HFFc6 (cell line): ENCODE measurements at regions not wholly inside any gene's neighbourhood (a gene's known extent, or its start where the extent isn't known, plus 50 kb on each side); places are given as distances from the start of the nearest gene placed in this dataset.

Experiments used
- DNase-seq: peaks from one replicate; pipeline ENCODE4 v3.0.0-alpha.2; 2018
- H3K27ac Mint-ChIP-seq: 2 replicates; pipeline ENCODE4 v1.8.0; 2020; ENCODE audit warnings: mild to moderate bottlenecking, mixed read lengths
- H3K27me3 Mint-ChIP-seq: 2 replicates; pipeline ENCODE4 v1.8.0; 2021; ENCODE audit warnings: mild to moderate bottlenecking, moderate library complexity, mixed read lengths; ENCODE audit not compliant: insufficient read depth
- H3K36me3 Mint-ChIP-seq: 2 replicates; pipeline ENCODE4 v1.8.0; 2021; ENCODE audit warnings: low read depth, mixed read lengths
- H3K4me1 Mint-ChIP-seq: 2 replicates; pipeline ENCODE4 v1.8.0; 2020; ENCODE audit warnings: low read depth, mixed read lengths
- H3K4me3 Mint-ChIP-seq: 2 replicates; pipeline ENCODE4 v1.8.0; 2020; ENCODE audit warnings: mild to moderate bottlenecking, moderate library complexity, mixed read lengths
- H3K9me3 Mint-ChIP-seq: 2 replicates; pipeline ENCODE4 v1.8.0; 2020; ENCODE audit warnings: mild to moderate bottlenecking, mixed read lengths
- TF ChIP-seq, protein P1 (sequence below): fragments of 200-600 bp; sonication (generic); IDR thresholded peaks from 2 replicates; pipeline ENCODE4 v1.5.0; 2021; ENCODE audit warnings: antibody characterized with exemption, mild to moderate bottlenecking

DNA sequence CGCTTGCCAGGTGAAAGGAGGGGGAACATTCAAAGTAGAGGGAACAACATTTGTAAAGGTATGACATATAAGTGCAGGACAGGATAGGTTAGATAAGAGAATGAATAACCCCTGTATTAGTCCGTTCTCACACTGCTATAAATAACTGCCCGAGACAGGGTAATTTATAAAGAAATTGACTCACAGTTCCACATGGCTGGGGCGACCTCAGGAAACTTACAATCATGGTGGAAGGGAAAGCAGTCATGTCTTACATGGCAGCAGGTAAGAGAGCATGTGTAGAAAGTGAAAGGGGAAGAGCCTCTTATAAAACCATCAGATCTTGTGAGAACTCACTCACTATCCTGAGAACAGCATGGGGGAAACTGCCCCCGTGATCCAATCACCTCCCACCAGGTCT, 223.8 kb downstream of the SOX9 start:
- DNase-seq, result no peak
- Mint-ChIP-seq H3K36me3 (no peaks in the 10 kb centered on the region), H3K4me1 (peaks cover 38% of the 10 kb centered on the region), H3K27ac (no peak overlapping the region), H3K9me3 (no peaks in the 10 kb centered on the region), H3K4me3 (no peak overlapping the region), H3K27me3 (peaks cover 2% of the 10 kb centered on the region)
- TF ChIP-seq, protein P1, sequence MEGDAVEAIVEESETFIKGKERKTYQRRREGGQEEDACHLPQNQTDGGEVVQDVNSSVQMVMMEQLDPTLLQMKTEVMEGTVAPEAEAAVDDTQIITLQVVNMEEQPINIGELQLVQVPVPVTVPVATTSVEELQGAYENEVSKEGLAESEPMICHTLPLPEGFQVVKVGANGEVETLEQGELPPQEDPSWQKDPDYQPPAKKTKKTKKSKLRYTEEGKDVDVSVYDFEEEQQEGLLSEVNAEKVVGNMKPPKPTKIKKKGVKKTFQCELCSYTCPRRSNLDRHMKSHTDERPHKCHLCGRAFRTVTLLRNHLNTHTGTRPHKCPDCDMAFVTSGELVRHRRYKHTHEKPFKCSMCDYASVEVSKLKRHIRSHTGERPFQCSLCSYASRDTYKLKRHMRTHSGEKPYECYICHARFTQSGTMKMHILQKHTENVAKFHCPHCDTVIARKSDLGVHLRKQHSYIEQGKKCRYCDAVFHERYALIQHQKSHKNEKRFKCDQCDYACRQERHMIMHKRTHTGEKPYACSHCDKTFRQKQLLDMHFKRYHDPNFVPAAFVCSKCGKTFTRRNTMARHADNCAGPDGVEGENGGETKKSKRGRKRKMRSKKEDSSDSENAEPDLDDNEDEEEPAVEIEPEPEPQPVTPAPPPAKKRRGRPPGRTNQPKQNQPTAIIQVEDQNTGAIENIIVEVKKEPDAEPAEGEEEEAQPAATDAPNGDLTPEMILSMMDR, result no peak

DNA sequence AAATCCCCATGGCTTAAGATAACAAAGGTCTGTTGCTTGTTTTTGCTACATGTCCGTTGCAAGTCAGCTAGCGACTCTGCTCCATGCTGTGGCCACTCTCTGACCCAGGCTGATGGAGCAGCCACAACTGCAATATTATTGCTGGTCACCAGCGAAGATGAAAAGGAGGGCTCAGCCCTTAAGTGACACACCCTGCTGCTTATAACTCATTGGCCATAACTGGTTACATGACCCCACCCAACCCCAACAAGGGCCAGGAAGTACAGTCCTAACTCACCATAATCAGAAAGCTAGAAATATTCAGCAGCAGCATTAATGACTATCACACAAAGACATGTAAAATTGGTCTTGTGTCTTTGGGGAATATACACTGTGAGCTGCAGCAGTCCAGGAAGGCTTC, 224.3 kb downstream of the SOX9 start:
- DNase-seq, result no peak
- no peak overlapping the region for H3K4me3 Mint-ChIP-seq
- TF ChIP-seq, protein P1, result no peak
- H3K27ac Mint-ChIP-seq, result no peak overlapping the region
- no peaks in the 10 kb centered on the region for H3K36me3 Mint-ChIP-seq
- H3K27me3 Mint-ChIP-seq, result peaks cover 2% of the 10 kb centered on the region
- H3K9me3 Mint-ChIP-seq, result no peaks in the 10 kb centered on the region
- peaks cover 33% of the 10 kb centered on the region for H3K4me1 Mint-ChIP-seq

DNA sequence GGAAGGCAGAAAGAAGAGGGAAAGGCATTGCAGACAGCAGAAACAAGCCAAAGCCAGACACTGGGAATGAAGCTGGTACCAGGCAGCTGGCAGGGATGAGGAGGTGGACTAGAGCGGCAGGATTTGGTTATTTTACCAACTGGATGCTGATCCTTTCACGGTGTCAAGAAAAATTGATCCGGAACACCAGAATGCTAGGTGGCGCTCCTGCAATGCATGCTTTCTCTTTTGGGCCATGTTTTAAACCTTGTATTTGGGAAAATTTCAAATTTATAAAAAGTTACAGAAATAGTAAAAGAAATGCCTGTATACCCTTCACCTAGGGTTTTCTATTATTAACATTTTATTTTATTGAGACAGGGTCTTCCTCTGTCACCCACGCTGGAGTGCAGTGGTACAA, 224.7 kb downstream of the SOX9 start:
- no peak overlapping the region for H3K27ac Mint-ChIP-seq
- H3K4me1 Mint-ChIP-seq, result peaks cover 29% of the 10 kb centered on the region
- H3K4me3 Mint-ChIP-seq, result no peak overlapping the region
- peaks cover 2% of the 10 kb centered on the region for H3K27me3 Mint-ChIP-seq
- H3K9me3 Mint-ChIP-seq, result no peaks in the 10 kb centered on the region
- no peaks in the 10 kb centered on the region for H3K36me3 Mint-ChIP-seq
- DNase-seq, result no peak
- TF ChIP-seq, protein P1, result peak; percentile 32; the same call in 1 of the 2 replicates

DNA sequence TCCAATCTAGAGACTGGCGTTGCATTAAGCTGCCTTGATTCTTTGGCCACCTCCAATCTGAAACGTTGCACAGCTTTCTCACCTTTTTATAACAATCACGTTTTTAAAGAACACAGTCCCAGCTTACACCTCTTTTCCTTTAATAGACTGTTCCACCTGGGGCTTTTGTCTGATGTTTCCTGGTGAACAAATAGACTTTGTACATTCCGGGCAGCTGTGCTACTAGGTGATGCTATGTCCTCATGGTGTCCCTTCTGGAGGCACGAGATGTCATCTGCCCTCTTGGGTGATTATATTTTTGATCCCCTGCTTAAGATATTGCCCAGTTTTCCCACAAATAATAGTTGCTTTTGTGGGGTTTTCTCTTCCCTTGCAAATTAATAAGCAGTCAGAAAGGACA, 225.5 kb downstream of the SOX9 start:
- Mint-ChIP-seq H3K36me3 (no peaks in the 10 kb centered on the region), H3K4me3 (no peak overlapping the region), H3K9me3 (no peaks in the 10 kb centered on the region), H3K4me1 (peaks cover 23% of the 10 kb centered on the region), H3K27ac (no peak overlapping the region), H3K27me3 (peaks cover 2% of the 10 kb centered on the region)
- TF ChIP-seq, protein P1, result no peak
- DNase-seq, result no peak

DNA sequence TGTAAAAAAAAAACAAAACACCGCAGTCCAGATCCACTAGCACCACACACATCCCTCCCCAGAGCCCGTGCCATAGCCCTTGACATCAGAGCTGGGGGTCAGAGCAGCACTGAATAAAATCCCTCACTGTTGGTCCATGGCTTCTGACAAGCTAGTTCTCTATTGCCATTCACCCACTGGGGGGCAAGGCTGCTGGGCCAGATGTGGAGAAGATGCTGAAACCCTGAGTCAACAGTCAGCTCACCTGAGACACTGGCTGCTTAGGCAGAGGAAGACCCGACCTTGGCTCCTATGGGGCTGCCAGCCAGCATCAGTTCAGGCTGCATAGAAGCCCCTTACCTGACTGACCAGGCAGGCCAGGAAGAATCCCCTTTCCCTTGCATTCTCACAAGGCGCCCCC, 228.2 kb downstream of the SOX9 start:
- Mint-ChIP-seq H3K27ac (no peak overlapping the region), H3K36me3 (0 out of 2 replicates have a peak, but pooled peaks cover 2% of the 10 kb centered on the region), H3K27me3 (peaks cover 2% of the 10 kb centered on the region), H3K9me3 (peaks cover 4% of the 10 kb centered on the region; the same call in 1 of the 2 replicates), H3K4me3 (no peak overlapping the region), H3K4me1 (peaks cover 13% of the 10 kb centered on the region)
- DNase-seq, result no peak
- TF ChIP-seq, protein P1, result no peak

DNA sequence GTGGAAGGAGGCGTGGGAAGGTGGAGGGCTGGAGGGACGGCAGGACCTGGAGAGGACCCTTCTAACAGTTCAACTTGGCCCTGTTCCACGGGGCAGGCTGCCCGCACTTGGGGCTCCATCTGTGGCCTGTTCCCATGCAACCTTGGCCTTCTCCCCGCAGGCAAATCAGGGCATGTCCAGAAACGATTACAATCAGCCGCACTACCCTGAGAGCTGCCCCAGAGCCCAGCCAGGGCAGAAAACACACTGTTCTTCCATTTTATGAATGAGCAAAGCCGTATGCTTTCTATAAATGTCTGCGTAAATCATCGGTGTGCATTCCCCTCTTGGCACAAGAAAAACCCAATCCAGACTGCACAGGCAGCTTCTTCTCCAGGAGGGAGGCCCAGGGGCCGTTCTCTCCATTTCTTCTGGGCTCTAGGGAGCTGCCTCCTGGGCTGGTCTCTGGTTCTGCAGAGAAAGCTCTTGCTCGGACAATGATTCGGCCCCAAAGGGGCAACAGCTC, 228.7 kb downstream of the SOX9 start:
- Mint-ChIP-seq H3K9me3 (peaks cover 4% of the 10 kb centered on the region; the same call in 1 of the 2 replicates), H3K27ac (no peak overlapping the region), H3K36me3 (0 out of 2 replicates have a peak, but pooled peaks cover 7% of the 10 kb centered on the region), H3K4me3 (no peak overlapping the region), H3K27me3 (peaks cover 2% of the 10 kb centered on the region), H3K4me1 (peaks cover 8% of the 10 kb centered on the region)
- no peak for DNase-seq
- TF ChIP-seq, protein P1, result no peak
